Loucy (cell line): ENCODE measurements at regions not wholly inside any gene's neighbourhood (a gene's known extent, or its start where the extent isn't known, plus 50 kb on each side); places are given as distances from the start of the nearest gene placed in this dataset.

Source experiments
- EZH2phosphoT487 ChIP-seq: fragments of 200-600 bp; IDR thresholded peaks from 2 replicates; pipeline ENCODE4 v1.6.1; 2018; ENCODE audit warnings: antibody characterized with exemption, mild to moderate bottlenecking, moderate library complexity, borderline replicate concordance
- TF ChIP-seq, protein P1 (sequence below): fragments of 200-600 bp; sonication (generic); conservative IDR thresholded peaks from 2 replicates; pipeline ENCODE4 v1.5.1; 2014; ENCODE audit warnings: mild to moderate bottlenecking, antibody characterized with exemption, low read length

DNA sequence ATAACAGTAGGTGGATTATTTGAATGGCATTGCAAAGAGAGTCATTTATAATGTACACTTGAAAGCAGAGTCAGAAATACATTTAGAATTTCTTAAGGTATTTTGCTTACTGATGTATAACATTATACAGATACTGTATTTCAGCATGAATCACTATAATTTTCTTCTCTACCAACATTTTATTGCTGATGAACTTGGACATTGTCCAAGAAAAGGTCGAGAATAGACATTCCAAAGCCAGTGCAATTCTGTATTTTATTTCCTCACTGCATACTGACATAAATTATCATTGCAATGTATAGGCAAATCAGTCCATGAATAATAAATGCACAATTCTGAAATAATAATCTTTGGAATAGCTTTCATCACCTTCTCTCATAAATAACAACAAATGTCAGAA is 1420.0 kb upstream of the EYS start:
- TF ChIP-seq EZH2phosphoT487: no peak
- TF ChIP-seq, protein P1, sequence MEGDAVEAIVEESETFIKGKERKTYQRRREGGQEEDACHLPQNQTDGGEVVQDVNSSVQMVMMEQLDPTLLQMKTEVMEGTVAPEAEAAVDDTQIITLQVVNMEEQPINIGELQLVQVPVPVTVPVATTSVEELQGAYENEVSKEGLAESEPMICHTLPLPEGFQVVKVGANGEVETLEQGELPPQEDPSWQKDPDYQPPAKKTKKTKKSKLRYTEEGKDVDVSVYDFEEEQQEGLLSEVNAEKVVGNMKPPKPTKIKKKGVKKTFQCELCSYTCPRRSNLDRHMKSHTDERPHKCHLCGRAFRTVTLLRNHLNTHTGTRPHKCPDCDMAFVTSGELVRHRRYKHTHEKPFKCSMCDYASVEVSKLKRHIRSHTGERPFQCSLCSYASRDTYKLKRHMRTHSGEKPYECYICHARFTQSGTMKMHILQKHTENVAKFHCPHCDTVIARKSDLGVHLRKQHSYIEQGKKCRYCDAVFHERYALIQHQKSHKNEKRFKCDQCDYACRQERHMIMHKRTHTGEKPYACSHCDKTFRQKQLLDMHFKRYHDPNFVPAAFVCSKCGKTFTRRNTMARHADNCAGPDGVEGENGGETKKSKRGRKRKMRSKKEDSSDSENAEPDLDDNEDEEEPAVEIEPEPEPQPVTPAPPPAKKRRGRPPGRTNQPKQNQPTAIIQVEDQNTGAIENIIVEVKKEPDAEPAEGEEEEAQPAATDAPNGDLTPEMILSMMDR: no peak
